BE2C (cell line): ENCODE measurements at regions not wholly inside any gene's neighbourhood (a gene's known extent, or its start where the extent isn't known, plus 50 kb on each side); places are given as distances from the start of the nearest gene placed in this dataset.
"Not testable (repeated sequence)": the region's sequence is repeated elsewhere in the genome, so short reads cannot be mapped to it uniquely, and the experiment has no call there.

Experiments
- DNase-seq: peaks from one replicate; pipeline ENCODE4 v3.0.0-alpha.2; 2020
- H3K27me3 ChIP-seq: fragments of 250-450 bp; sonication (Bioruptor Pico); 2 replicates; pipeline ENCODE4 v1.5.1; 2020; ENCODE audit warnings: mild to moderate bottlenecking
- H3K36me3 ChIP-seq: fragments of 250-450 bp; sonication (Bioruptor Pico); 2 replicates; pipeline ENCODE4 v1.5.1; 2020; ENCODE audit warnings: mild to moderate bottlenecking
- H3K4me1 ChIP-seq: fragments of 250-450 bp; sonication (Bioruptor Pico); 2 replicates; pipeline ENCODE4 v1.5.1; 2020
- H3K4me3 ChIP-seq: 2 replicates; pipeline ENCODE4 v1.5.1; 2011; ENCODE audit warnings: low read depth, low read length
- H3K9me3 ChIP-seq: fragments of 250-450 bp; sonication (Bioruptor Pico); 2 replicates; pipeline ENCODE4 v1.5.1; 2020
- CTCF ChIP-seq: IDR thresholded peaks from 2 replicates; pipeline ENCODE4 v1.5.1; 2012; ENCODE audit warnings: mild to moderate bottlenecking, low read depth, low read length

- H3K4me1 ChIP-seq: peaks cover 6% of the 10 kb centered on the region; the same call in 1 of the 2 replicates
- no peaks in the 10 kb centered on the region for H3K9me3 ChIP-seq
- H3K36me3 ChIP-seq: no peaks in the 10 kb centered on the region
- no peaks in the 10 kb centered on the region for H3K27me3 ChIP-seq
- no peak overlapping the region for H3K4me3 ChIP-seq
- DNase-seq: no peak
- no peak for TF ChIP-seq CTCF
These were observed 312.0 kb downstream of the ALDH8A1 start for GRCh38 chr6:134637847-134638437.

GRCh38 chr6:134637282-134637681 is 312.6 kb downstream of the ALDH8A1 start:
- H3K4me3 ChIP-seq: no peak overlapping the region
- H3K27me3 ChIP-seq: no peaks in the 10 kb centered on the region
- H3K9me3 ChIP-seq: no peaks in the 10 kb centered on the region
- no peaks in the 10 kb centered on the region for H3K36me3 ChIP-seq
- DNase-seq: no peak
- TF ChIP-seq CTCF: no peak
- H3K4me1 ChIP-seq: peaks cover 6% of the 10 kb centered on the region; the same call in 1 of the 2 replicates

GRCh38 chr6:134636186-134636799 is 313.6 kb downstream of the ALDH8A1 start:
- no peaks in the 10 kb centered on the region for H3K27me3 ChIP-seq
- DNase-seq: no peak
- no peak overlapping the region for H3K4me3 ChIP-seq
- no peaks in the 10 kb centered on the region for H3K9me3 ChIP-seq
- peaks cover 6% of the 10 kb centered on the region; the same call in 1 of the 2 replicates for H3K4me1 ChIP-seq
- no peak for TF ChIP-seq CTCF
- H3K36me3 ChIP-seq: no peaks in the 10 kb centered on the region

- no peaks in the 10 kb centered on the region for H3K36me3 ChIP-seq
- no peak for DNase-seq
- no peak overlapping the region for H3K4me3 ChIP-seq
- no peaks in the 10 kb centered on the region for H3K4me1 ChIP-seq
- no peaks in the 10 kb centered on the region for H3K9me3 ChIP-seq
- no peaks in the 10 kb centered on the region for H3K27me3 ChIP-seq
- no peak for TF ChIP-seq CTCF
These were observed 314.9 kb downstream of the ALDH8A1 start for GRCh38 chr6:134634966-134635365.

GRCh38 chr6:134634466-134634865 is 315.4 kb downstream of the ALDH8A1 start:
- H3K27me3 ChIP-seq: no peaks in the 10 kb centered on the region
- H3K4me1 ChIP-seq: no peaks in the 10 kb centered on the region
- H3K9me3 ChIP-seq: no peaks in the 10 kb centered on the region
- DNase-seq: no peak
- TF ChIP-seq CTCF: no peak
- H3K4me3 ChIP-seq: no peak overlapping the region
- no peaks in the 10 kb centered on the region for H3K36me3 ChIP-seq

GRCh38 chr6:134632982-134633940 is 315.3 kb upstream of the SGK1 start:
- not testable (repeated sequence) for DNase-seq, H3K4me1 ChIP-seq, H3K4me3 ChIP-seq, H3K27me3 ChIP-seq, H3K36me3 ChIP-seq, H3K9me3 ChIP-seq
